ENCODE measurements at regions not wholly inside any gene's neighbourhood (a gene's known extent, or its start where the extent isn't known, plus 50 kb on each side); places are given as distances from the start of the nearest gene placed in this dataset.

GRCh38 chr22:49555526-49555925 lies 272.1 kb downstream of the BRD1 start:
- Histone ChIP-seq H3K4me1 (ENCODE audit: control insufficient read depth, insufficient read depth, low read length) (no peaks in the 10 kb centered on the region), H3K9me3 (ENCODE audit: control insufficient read depth, insufficient read depth, low read depth, low read length) (no peaks in the 10 kb centered on the region), H3K36me3 (ENCODE audit: control insufficient read depth, insufficient read depth, low read length) (no peaks in the 10 kb centered on the region), H3K4me3 (ENCODE audit: low read depth in 2 of 2, low read length in 2 of 2) (no peak overlapping the region), H3K27me3 (ENCODE audit: control insufficient read depth, insufficient read depth, low read length) (peaks cover 9% of the 10 kb centered on the region), H3K27ac (ENCODE audit: low read length) (no peak overlapping the region)
- TF ChIP-seq SIN3A (IDR thresholded peaks at IDR 0.05; ENCODE audit: borderline replicate concordance, insufficient read depth, low read depth, low read length) = no peak
- TF ChIP-seq POLR2AphosphoS5 (IDR thresholded peaks at IDR 0.05; ENCODE audit: low read depth, low read length) = no peak
- TF ChIP-seq CTCF (IDR thresholded peaks at IDR 0.05) = no peak
- TF ChIP-seq TCF7L2 (IDR thresholded peaks at IDR 0.05; ENCODE audit: low read depth, low read length) = no peak
- TF ChIP-seq REST (IDR thresholded peaks at IDR 0.05; ENCODE audit: insufficient read depth in 1 of 2, low read depth in 2 of 2, low read length in 1 of 2) = no peak
- ATAC-seq (no peak), DNase-seq (ENCODE audit: low read depth, low spot score) (no peak)
- BruUV-seq (replicated peaks) = no TSS peak
- intact Hi-C loops (cut with micrococcal nuclease; ENCODE audit: unreplicated experiment) (no loop called here), in situ Hi-C loops (cut with HindIII; ENCODE audit: low pct_unique_long_range_greater_than_20kb, low sequenced_read_pairs) (no loop called here)
- ChIA-PET CTCF (no interaction called here), POLR2A (no interaction called here)

GRCh38 chr22:49554741-49555140 lies 272.9 kb downstream of the BRD1 start:
- Histone ChIP-seq H3K4me3 (ENCODE audit: low read depth in 2 of 2, low read length in 2 of 2) (no peak overlapping the region), H3K27ac (ENCODE audit: low read length) (no peak overlapping the region), H3K36me3 (ENCODE audit: control insufficient read depth, insufficient read depth, low read length) (no peaks in the 10 kb centered on the region), H3K27me3 (ENCODE audit: control insufficient read depth, insufficient read depth, low read length) (peaks cover 5% of the 10 kb centered on the region), H3K4me1 (ENCODE audit: control insufficient read depth, insufficient read depth, low read length) (no peaks in the 10 kb centered on the region), H3K9me3 (ENCODE audit: control insufficient read depth, insufficient read depth, low read depth, low read length) (no peaks in the 10 kb centered on the region)
- ChIA-PET CTCF (no interaction called here), POLR2A (no interaction called here)
- TF ChIP-seq REST (IDR thresholded peaks at IDR 0.05; ENCODE audit: insufficient read depth in 1 of 2, low read depth in 2 of 2, low read length in 1 of 2) (no peak), TCF7L2 (IDR thresholded peaks at IDR 0.05; ENCODE audit: low read depth, low read length) (no peak), CTCF (IDR thresholded peaks at IDR 0.05) (no peak), POLR2AphosphoS5 (IDR thresholded peaks at IDR 0.05; ENCODE audit: low read depth, low read length) (no peak), SIN3A (IDR thresholded peaks at IDR 0.05; ENCODE audit: borderline replicate concordance, insufficient read depth, low read depth, low read length) (no peak)
- ATAC-seq (no peak), DNase-seq (ENCODE audit: low read depth, low spot score) (no peak)
- intact Hi-C loops (cut with micrococcal nuclease; ENCODE audit: unreplicated experiment) (no loop called here), in situ Hi-C loops (cut with HindIII; ENCODE audit: low pct_unique_long_range_greater_than_20kb, low sequenced_read_pairs) (no loop called here)
- BruUV-seq (replicated peaks) = no TSS peak

Data from Panc1 (cell line).